Fibroblast of skin of right quadriceps (primary cell): ENCODE measurements at regions not wholly inside any gene's neighbourhood (a gene's known extent, or its start where the extent isn't known, plus 50 kb on each side); places are given as distances from the start of the nearest gene placed in this dataset.

ENCODE experiments used
- DNase-seq: peaks from one replicate; pipeline ENCODE4 v3.0.0-alpha.2; 2013

DNA sequence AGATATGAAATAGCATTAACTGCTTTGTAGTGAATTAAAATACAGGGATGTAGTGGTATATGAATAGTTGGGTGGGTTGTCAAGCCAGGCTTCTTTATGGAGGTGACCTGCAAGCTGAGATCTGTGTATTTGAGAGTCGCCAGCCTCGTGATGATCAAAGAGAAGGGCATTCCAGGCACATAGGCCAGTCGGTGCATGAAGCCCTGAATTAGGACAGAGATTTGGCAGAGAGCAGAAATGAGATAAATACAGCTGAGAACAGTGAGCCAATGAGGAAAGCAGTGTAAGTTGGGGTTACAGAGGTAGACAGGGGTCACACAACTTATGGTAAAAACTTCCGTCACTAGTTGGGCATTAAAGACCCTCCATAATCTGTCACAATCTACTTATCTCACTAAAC, 641.9 kb downstream of the OTOL1 start:
- no peak for DNase-seq

DNA sequence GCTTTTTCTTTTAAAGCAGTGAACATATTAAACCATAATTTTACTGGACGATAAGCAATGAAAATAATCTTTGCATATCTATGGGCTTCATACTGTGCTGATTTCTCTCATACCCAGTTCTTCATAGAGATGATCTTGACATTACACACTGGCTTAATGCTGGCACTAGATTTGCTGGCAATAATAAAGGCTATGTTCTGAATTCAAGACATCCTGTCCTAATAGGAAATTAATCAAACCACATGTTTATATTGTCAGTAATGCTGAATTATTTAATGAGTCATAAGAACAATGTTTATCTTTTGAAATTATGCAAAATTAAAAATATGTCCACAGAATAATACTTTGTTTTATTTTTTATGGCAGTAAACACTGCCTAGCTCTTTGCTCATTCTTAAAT, 643.2 kb downstream of the OTOL1 start:
- DNase-seq = no peak

DNA sequence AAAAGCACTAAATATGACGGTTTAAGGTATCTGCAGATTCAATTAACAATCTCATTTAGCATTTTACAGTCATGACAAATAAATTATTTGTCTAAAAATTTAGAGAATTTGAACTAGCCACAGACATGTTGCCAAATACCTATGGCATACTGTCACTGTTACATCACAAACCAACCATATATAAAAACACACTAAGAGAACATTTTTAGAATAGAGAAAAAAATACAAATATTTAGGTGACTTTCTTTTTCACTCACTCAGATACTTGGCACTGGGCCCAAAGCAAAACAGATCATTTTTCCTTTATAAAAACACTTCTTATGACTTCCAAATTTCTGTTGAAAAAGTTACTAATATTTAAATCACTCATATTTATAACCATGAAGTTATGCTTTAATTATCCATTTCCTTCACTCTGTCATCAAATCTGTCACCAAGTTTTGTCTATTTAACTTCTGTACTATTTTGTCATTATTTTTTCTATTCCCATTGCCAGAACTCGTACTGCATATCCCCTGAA, 644.7 kb downstream of the OTOL1 start:
- DNase-seq = peak; percentile 85

DNA sequence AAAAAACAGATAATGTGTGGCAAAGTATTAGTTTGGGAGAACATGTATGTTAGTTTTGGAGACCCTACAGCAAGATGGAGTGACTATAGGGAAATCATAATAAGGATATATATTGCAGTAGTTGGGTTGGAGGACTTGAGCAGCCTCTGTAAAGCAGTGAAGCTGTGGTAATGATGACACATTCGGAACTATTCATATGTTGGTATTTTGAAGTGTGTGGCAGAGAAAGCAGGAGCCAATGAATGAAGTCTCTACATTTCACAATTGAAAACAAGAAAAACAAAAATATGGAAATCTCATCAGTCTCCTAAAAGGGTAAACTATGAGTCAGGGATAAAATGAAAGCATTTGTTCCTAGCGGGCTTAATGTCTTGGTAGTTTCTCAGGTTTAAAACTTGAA, 645.9 kb downstream of the OTOL1 start:
- peak; percentile 63 for DNase-seq

DNA sequence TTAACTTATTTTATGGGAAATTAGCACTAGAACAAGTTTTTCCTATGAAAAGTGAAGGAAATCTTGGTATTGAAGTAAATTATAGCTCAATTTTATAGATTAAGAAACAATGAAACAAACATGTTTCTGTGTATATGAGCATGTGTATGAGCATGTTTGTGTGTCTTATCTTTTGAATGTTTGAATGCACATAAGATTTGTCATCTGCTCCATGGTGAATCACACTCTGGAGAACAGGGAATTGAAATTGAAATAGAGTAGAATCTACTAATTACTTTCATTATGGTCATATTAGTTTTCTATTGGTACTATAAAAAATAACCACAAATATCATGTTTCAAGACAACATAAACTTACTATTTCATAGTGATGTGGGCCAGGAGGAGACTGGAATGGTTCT, 646.6 kb downstream of the OTOL1 start:
- peak; percentile 15 for DNase-seq

DNA sequence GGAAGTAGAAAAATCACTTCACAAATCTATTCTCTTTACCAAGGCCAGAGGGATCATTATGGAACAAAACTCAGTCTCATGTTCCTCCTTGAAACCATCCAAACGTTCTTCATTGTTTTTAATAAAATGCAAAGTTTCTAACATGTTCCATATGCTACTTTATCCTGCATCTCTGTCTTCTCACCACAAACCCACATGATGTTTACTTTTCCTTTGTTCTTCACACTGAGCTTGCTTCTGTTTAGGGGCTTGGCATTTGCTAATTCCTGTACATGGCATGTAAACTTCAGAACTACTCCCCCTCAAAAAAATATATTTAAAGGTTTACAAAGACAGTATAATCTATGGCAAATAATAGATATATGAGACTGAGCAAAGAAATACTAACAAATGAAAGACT, 651.4 kb downstream of the OTOL1 start:
- DNase-seq = no peak

DNA sequence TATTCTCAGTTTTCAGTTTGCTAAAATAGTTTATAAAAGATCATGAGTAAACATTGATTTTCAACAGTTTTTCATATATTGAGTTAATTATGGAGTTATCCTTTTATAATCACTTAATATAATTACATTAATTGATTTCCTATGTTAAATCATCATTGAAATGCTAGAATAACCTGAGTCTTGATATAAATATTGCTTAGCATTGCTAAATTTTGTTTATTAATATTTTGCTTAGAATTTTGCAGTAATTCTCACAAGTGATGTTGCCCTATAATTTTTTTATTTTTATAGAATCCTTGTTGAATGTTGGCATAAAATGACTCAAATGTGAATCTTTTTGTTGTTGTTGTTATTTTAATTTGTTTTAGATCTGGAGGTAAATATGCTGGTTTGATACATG, 654.2 kb downstream of the OTOL1 start:
- DNase-seq = no peak

DNA sequence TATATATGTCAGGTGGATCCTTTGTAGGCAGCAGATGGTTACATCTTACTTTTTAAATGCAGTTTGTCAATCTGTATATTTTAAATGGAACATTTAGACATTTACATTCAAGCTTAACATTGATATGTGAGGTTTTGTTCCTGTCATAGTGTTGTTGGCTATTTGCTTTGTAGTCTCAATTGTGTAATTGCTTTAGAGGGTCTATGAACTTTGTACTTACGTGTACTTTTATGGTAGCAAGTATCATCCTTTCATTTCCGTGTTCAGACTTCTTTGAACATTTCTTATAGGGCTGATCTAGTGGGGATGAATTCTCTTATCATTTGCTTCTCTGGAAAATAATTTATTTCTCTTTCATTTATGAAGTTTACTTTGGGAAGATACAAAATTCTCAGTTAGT, 656.0 kb downstream of the OTOL1 start:
- DNase-seq = no peak

DNA sequence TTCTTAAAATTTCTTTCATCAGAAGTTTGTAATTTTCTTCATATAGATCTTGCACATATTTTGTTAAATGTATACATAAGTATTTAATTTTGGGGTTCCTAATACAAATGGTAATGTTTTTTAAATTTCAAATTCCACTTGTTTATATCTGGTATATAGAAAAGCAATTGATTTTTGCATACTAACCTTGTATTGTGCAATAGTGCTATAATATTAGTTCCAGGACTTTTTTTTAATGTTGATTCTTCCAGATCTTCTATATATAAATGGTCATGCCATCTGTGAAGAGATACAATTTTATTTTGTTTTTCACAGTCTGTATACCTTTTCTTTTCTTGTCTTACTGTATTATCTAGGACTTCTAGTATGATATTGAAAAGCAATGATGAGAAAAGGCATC, 665.0 kb downstream of the OTOL1 start:
- DNase-seq = no peak

DNA sequence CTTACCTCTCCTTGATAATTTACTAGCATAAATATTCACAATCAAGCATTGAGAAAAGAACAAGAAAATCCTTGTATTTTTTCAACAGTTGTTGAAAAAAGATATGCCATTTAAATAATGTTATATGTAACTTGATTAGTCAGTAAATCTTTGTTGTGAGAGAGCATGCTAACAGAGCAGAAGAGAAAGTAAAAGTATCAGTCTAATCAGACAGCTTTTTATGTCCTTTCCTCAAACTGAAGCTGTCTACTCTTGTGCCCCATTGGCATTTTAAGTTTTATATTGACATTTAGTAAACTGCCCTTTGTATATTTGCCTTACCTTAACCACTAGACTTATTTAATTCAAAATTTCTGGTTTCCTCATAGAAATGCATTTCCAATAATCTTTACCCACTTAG, 668.7 kb downstream of the OTOL1 start:
- no peak for DNase-seq

DNA sequence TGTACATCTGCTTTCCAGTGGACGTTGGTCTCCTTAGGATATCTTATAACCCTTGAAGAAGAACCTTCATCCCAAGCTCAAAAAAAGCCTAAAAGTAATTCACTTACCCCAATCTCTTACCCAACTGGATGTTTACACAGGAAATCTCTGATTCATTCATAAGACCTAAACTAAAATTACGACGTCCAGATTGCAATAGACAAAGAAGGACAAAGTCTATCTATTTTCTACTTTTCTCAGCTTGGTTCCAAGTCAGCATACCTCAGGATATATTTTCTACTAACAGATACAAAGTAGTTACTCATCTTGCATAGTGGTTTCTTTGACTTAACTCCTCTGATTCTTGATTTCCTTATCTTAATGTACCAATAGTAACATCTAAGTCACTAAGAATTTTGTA, 669.9 kb downstream of the OTOL1 start:
- peak; percentile 2 for DNase-seq

DNA sequence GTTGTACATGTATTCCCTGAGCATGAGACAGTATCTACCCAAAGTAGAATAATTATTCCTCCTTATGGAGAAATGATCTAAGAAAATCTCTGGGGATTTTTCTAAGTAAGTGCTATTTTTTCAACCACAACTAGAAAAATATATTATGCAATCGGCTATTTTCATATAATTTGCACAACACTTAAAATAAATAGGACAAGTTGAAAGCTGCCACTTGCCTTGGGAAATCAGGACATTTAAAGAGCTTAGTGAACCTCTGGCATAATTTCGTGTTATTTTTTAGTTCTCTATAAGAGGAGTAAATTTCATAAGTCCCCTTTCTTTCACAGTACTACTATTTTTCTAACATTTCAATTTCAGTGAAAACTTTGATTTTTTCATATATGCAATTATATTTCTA, 672.1 kb downstream of the OTOL1 start:
- no peak for DNase-seq

DNA sequence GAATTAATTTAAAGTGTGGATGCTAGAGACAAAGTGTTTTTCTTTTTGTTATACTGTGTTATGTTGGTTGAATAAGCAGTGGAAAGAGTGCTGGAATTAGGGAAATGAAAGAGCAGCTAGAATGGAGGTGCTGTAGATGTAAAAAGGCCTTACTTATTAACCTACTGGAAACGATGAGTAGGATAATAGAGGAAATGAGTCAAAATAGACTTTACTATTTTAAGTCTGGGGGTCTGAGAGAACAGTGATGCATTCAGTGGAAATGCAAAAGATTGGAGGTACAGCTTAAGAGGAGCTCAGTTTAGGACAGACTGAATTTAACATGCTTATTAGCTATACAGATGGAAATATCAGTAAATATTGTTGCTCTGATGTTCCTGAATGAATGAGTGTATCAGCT, 674.0 kb downstream of the OTOL1 start:
- peak; percentile 49 for DNase-seq

DNA sequence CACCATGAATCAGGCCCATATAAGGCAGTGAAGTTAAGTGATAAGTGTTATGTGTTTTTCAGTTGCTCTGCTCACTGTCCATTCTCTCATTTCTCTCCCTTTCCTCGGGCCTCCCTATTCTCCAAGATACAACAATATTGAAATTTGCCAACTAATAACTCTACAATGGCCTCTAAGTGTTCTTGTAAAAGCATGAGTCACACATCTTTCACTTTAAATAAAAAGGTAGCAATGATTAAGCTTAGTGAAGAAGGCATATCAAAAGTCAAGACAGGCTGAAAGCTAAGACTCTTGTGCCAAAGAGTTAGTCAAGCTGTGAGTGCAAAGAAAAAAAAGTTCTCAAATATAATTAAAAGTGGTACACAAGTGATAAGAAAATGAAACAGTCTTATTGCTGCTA, 675.4 kb downstream of the OTOL1 start:
- DNase-seq = no peak

DNA sequence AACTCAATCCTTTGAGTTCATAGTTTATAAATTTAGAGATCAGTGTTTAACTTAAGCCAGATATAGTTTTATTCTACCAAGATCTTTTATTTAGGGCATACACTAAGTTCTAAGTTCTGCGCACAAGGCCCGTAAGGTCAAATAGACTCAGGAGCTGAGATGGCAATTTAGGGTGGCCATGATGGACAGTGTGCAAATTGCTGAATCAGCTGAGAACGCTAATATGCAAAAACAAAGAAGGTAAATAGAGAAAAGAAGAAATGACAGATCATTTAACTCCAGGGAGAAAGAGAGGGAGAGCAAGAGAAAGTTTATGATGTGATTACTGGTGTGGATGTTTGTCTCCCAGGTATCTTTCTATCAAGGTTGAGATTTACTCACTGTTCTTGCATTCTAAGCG, 678.5 kb downstream of the OTOL1 start:
- DNase-seq = no peak

DNA sequence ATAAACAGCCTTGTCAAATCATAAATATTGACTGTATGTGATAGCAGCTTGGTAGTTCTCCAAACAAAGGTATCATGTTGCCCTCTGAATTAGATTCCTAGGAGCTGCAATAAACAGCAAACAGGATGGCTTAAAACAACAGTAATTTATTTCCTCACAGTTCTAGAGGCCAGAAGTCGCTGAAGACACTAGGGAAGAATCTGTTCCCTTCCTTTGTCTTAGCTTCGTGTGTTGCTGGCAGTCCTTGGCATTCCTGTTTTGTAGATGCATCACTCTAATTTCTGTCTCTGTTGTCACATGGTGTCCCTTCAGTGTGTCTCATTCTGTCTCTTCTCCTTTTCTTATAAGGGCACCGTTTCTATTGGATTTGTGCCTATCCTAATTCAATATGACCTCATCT, 679.3 kb downstream of the OTOL1 start:
- DNase-seq = no peak

DNA sequence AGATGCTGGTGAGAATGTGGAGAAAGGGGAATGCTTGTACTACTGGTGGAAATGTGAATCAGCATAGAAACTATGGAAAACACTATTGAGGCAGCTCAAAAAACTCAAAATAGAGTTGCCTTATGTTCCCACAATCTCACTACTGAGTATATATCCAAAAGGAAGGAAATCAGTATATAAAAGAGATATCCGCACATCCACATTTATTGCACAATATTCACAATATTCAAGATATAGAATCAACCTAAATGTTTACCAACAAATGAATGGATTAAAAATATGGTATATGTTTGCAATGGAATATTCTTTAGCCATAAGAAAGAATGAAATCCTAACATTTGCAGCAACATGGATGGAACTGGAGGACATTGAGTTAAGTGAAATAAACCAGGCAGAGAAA, 686.8 kb downstream of the OTOL1 start:
- DNase-seq = no peak

DNA sequence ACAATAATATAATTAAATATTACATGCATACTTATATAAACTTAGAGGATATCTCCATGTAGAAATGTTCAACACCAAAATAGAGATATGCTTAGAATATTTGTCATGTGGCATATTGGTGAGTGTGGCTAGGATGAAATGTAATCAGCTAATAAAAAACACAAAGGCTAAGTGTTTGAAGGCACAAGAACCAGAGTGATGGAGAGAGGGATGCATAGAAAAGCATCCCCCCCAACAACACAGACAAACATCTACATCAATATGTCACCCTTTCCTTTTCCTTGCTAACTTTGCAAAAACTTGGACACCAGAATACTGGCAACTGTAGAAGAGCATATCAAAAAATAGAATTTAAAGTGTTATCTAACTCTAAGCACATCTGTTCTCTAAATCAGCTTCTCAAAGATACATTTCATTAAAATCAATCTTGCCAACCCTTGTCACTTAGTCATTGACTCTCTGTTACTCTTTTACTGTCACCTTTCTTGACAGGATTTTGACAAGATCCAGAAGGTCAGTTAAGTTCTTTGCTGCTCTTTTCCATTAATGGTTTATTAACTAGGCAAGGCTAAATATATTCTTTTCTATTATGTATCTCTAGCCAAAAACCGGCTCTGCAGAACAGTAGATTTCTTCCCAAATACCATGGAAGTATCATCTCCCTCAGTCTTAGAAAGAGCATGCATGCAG, 695.9 kb downstream of the OTOL1 start:
- no peak for DNase-seq

DNA sequence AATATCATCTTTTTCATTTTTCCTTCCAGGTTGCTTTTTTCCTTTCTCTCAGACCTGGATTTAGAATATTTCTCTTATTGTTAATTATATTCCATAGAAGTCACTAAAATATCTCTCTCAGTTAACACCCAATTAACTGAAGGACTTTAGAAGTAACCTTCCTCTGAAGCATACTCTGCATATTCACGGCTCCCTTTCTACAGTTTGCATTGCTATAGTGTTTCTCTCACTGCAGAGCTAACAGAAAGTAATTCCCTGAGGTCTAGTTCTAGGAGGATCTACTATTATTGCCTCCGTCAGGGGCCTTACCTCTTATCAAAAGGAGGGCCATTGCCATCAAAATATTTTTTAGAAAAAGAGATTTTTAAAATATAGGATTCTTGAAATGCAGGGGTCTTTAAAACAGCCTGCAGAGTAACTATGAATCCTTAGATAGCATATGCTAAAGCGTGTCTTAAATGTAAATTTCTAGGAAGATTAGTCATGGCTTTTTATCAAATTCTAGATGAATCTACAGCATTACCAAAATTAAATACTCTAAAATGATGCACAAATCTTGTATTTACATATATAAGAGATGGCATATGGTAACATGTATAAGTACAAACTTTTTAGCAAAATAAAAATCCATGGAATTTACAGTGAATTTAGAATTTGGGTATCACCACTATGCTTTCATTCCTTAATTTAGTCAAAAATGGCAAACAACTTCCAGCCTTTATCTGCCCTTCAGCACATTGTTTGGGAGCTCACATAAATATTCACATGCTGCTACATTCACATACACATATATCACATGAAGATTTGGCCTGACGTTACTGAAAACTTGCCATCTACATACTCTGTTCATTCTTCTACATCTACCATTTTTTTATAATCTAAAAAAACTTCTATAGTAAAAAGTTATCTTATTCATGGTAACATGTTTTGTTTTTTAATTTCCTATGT, 696.8 kb downstream of the OTOL1 start:
- no peak for DNase-seq

DNA sequence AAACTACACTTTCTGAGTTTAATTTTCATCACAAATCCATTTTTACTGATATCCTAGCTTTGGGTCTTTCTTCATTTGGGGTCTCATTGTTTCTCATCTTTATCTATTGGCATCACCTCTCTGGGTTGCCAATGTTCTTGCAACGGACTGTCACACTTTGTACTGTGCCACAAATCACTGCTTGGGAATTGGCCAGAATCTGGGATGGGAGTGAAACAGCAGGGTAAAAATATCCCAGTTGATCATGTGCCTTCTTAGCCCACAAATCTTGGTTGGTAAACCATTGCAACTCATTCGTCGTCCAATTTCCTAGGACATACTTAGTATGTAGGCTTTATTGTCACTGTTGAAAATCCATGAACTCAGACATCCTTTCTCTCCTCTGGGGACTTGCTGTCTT, 698.5 kb downstream of the OTOL1 start:
- no peak for DNase-seq

DNA sequence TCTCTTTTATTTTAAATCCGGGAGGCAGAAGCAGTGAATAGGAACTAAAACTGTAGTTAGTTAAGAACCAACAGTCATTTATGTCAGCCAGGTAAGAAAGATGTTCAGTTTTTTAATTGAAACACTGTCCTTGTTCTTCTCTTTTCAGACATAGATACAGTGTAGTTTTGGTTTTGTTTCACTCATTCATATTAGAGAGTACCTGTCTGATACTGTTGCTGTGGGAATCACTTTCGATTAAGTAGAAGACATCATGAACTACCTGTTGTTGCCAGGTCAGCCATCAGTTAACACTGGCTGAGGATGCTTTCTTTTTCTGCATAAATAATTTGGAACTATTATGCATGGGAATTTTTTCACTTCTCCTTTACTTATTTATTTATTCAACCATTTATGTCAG, 700.4 kb downstream of the OTOL1 start:
- no peak for DNase-seq

DNA sequence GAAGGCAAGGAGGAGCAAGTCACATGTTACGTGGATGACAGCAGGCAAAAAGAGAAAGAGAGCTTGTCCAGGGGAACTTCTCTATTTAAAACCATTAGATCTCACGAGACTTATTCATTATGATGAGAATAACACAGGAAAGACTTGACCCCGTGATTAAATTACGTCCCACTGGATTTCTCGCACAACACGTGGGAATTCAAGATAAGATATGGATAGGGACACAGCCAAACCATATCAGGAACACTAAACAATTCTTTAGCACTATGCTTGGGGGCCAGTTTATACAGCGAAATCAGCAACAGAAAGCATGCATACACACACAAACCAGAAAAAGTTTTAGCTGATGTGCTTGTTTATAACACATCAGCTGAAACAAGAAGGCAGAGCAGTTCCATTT, 704.2 kb downstream of the OTOL1 start:
- no peak for DNase-seq

DNA sequence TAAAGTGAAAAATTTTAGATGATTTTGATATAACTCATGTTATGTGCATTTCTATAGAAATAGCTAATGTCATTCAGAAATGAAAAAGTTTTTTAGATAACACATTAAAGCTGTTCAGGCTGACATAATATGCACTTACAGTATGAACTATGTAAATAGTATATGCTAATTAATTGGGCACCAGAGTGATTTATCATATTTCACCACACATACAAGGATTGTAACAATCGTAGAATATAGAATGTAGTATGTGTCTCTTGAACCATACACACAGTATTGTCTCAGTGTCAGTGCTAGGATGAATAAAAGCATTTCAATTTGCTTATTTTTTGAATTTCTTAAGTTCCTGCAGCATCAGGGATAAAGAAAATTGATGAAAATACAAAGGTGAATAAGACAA, 710.0 kb downstream of the OTOL1 start:
- DNase-seq = no peak

DNA sequence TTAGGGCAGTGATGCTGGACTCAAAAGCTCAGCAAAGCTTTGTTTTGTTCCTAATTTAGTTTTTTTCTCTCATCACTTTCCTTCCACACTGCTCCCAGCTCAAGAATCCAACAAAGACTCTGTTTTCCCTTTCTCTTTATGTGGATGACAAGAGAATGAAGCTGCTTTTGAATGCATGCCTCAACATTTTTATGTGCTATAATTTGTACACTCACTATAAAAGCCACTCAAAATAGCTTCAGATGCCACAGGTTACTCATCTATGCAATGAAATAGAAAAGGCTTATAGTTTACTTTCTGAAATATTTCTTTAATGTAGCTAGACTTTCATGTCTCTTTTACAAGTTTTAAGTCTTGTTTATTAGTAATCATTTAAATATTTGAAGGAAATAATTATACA, 714.9 kb downstream of the OTOL1 start:
- peak; percentile 4 for DNase-seq
